ENCODE measurements at regions not wholly inside any gene's neighbourhood (a gene's known extent, or its start where the extent isn't known, plus 50 kb on each side); places are given as distances from the start of the nearest gene placed in this dataset.

- TF ChIP-seq GATA2 (IDR thresholded peaks at IDR 0.05; ENCODE audit: low read depth, low read length) (no peak), GATA3 (IDR thresholded peaks at IDR 0.05; ENCODE audit: low read depth, low read length) (no peak)
These were observed 250.9 kb downstream of the ADGRD1 start for GRCh38 chr12:131204416-131205274.
